Astrocyte of the spinal cord (primary cell): ENCODE measurements at regions not wholly inside any gene's neighbourhood (a gene's known extent, or its start where the extent isn't known, plus 50 kb on each side); places are given as distances from the start of the nearest gene placed in this dataset.
A peak's percentile ranks its signal among the peaks of the same experiment; 100 is the strongest.
"Not testable (repeated sequence)": the region's sequence is repeated elsewhere in the genome, so short reads cannot be mapped to it uniquely, and the experiment has no call there.

Source experiments
- DNase-seq: peaks from one replicate; pipeline ENCODE4 v3.0.0; 2011; ENCODE audit warnings: low read depth, low spot score
- H3K4me3 ChIP-seq: 2 replicates; pipeline ENCODE4 v1.5.1; 2011; ENCODE audit warnings: low read depth, mild to moderate bottlenecking, low read length, moderate library complexity
- in situ Hi-C: cut with HindIII; loops from 2 replicates; pipeline ENCODE4 v1.10.0; 2017; ENCODE audit warnings: low sequenced_read_pairs
- TF ChIP-seq, protein P1 (sequence below): IDR thresholded peaks from 2 replicates; pipeline ENCODE4 v1.5.1; 2012; ENCODE audit warnings: low read depth, mild to moderate bottlenecking, low read length, inconsistent platforms

- in situ Hi-C loops: no loop called here
- TF ChIP-seq, protein P1, sequence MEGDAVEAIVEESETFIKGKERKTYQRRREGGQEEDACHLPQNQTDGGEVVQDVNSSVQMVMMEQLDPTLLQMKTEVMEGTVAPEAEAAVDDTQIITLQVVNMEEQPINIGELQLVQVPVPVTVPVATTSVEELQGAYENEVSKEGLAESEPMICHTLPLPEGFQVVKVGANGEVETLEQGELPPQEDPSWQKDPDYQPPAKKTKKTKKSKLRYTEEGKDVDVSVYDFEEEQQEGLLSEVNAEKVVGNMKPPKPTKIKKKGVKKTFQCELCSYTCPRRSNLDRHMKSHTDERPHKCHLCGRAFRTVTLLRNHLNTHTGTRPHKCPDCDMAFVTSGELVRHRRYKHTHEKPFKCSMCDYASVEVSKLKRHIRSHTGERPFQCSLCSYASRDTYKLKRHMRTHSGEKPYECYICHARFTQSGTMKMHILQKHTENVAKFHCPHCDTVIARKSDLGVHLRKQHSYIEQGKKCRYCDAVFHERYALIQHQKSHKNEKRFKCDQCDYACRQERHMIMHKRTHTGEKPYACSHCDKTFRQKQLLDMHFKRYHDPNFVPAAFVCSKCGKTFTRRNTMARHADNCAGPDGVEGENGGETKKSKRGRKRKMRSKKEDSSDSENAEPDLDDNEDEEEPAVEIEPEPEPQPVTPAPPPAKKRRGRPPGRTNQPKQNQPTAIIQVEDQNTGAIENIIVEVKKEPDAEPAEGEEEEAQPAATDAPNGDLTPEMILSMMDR: no peak
- no peak overlapping the region for H3K4me3 ChIP-seq
- DNase-seq: no peak
Observed at GRCh38 chr9:99488131-99489059, 266.3 kb downstream of the SEC61B start.

DNA sequence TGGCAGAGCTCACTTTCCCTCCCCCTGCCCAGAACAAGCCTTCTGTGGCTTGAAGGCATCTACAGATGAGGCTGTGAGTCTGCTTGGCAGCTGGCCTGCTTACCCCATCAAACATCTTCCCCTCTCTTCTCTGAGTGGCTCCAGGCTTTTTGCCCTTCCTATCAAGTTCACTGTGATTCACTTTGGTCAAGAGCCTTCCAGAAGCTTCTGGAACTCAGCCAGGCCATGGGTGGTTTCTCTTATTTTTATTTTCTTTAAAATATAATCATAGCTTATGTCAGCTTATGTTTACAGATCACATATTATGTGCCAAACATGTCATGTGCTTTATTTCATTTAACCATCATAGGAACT, 267.0 kb downstream of the SEC61B start:
- DNase-seq: peak; percentile 32
- no peak overlapping the region for H3K4me3 ChIP-seq
- TF ChIP-seq, protein P1: no peak
- in situ Hi-C loops: no loop called here

- in situ Hi-C loops: no loop called here
- no peak overlapping the region for H3K4me3 ChIP-seq
- DNase-seq: no peak
- TF ChIP-seq, protein P1: no peak
Observed at GRCh38 chr9:99490729-99491128, 268.6 kb downstream of the SEC61B start.

DNA sequence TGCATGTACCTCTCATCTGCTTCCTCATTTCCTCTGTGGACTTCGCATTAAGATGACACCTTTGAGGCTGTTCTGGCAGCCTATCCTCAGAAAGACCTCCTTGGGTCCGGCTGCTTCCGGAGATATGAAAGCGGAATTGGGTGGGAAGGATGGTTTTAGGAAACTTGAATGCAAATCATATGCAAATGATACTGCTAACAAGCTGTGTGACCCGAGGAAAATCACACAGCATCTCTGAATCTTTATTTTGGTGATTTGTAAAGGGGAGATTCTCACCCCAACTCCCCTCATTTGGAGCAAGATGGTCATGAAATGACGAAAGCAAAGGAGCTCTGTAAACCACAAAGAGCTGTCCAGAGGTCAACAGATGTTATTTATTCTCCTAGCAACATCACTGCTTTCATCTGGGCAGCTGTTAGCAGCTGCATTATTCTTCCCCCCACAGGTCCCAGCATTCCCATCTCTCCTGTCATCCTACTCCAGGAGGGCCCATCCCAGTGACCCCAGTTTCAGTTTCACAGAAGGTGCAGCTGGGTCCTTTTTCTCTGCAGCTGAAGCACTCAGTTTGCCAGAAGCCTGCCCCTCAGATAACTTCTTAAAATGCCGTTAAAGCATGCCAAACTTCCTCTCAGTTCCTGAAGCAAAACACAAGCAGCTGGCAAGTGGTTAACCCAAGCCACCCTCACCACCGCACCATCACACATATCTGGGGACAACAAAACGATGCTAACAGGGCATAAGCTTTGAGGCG, 269.5 kb downstream of the SEC61B start:
- peak; percentile 25 for DNase-seq
- no peak overlapping the region for H3K4me3 ChIP-seq

GRCh38 chr9:99497641-99498040, 275.6 kb downstream of the SEC61B start:
- no peak for DNase-seq
- TF ChIP-seq, protein P1: no peak
- no peak overlapping the region for H3K4me3 ChIP-seq
- in situ Hi-C loops: no loop called here

More for the DNA sequence above, 269.5 kb downstream of the SEC61B start:
- in situ Hi-C loops: no loop called here
- TF ChIP-seq, protein P1: no peak

DNA sequence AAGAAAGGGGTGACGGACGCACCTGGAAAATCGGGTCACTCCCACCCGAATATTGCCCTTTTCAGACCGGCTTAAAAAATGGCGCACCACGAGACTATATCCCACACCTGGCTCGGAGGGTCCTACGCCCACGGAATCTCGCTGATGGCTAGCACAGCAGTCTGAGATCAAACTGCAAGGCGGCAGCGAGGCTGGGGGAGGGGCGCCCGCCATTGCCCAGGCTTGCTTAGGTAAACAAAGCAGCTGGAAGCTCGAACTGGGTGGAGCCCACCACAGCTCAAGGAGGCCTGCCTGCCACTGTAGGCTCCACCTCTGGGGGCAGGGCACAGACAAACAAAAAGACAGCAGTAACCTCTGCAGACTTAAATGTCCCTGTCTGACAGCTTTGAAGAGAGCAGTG, 276.9 kb downstream of the SEC61B start:
- in situ Hi-C loops, DNase-seq, H3K4me3 ChIP-seq: not testable (repeated sequence)

DNA sequence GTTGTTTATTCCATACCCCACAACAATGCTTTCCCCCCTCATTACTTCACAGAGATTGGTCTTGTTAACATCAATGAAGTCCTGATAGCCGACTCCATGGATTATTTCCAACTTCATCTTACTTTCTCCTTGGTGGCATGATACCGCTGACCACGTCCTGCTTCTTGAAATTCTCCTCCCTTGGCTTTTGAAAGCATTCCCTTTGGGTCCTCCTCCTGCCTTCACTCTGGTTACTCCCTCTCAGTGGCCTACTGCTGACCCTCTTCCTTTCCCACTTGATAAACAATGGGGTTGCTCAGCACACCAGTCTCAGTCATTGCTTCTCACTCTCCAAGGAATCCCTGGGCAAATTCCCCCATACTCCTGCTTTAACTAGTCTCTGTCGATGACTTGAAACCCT, 283.9 kb downstream of the SEC61B start:
- TF ChIP-seq, protein P1: no peak
- H3K4me3 ChIP-seq: no peak overlapping the region
- in situ Hi-C loops: no loop called here
- no peak for DNase-seq
